Ishikawa (cell line): ENCODE measurements at regions not wholly inside any gene's neighbourhood (a gene's known extent, or its start where the extent isn't known, plus 50 kb on each side); places are given as distances from the start of the nearest gene placed in this dataset.

Source experiments
- CEBPB ChIP-seq: IDR thresholded peaks from 2 replicates; pipeline ENCODE4 v1.6.1; 2012
- CREB1 ChIP-seq: IDR thresholded peaks from 2 replicates; pipeline ENCODE4 v1.6.1; 2012; ENCODE audit warnings: low read depth
- EGR1 ChIP-seq: IDR thresholded peaks from 2 replicates; pipeline ENCODE4 v1.6.1; 2012
- EP300 ChIP-seq: IDR thresholded peaks from 2 replicates; pipeline ENCODE4 v1.6.1; 2012; ENCODE audit warnings: borderline replicate concordance
- FOXM1 ChIP-seq: IDR thresholded peaks from 2 replicates; pipeline ENCODE4 v1.6.1; 2012; ENCODE audit warnings: low read depth, borderline replicate concordance
- MAX ChIP-seq: IDR thresholded peaks from 2 replicates; pipeline ENCODE4 v1.6.1; 2012
- NFIC ChIP-seq: IDR thresholded peaks from 2 replicates; pipeline ENCODE4 v1.6.1; 2012
- RAD21 ChIP-seq: IDR thresholded peaks from 2 replicates; pipeline ENCODE4 v1.6.1; 2012; ENCODE audit warnings: low read depth
- REST ChIP-seq: IDR thresholded peaks from 2 replicates; pipeline ENCODE4 v1.6.1; 2012; ENCODE audit warnings: low read depth, mild to moderate bottlenecking
- TAF1 ChIP-seq: IDR thresholded peaks from 2 replicates; pipeline ENCODE4 v1.6.1; 2012; ENCODE audit warnings: low read depth, mild to moderate bottlenecking
- TCF12 ChIP-seq: IDR thresholded peaks from 2 replicates; pipeline ENCODE4 v1.6.1; 2012; ENCODE audit warnings: low read depth
- TEAD4 ChIP-seq: IDR thresholded peaks from 2 replicates; pipeline ENCODE4 v1.6.1; 2012
- USF1 ChIP-seq: IDR thresholded peaks from 2 replicates; pipeline ENCODE4 v1.6.1; 2012
- YY1 ChIP-seq: IDR thresholded peaks from 2 replicates; pipeline ENCODE4 v1.6.1; 2012; ENCODE audit warnings: low read depth
- ZBTB7A ChIP-seq: IDR thresholded peaks from 2 replicates; pipeline ENCODE4 v1.6.1; 2012; ENCODE audit warnings: low read depth

GRCh38 chr10:25831080-25831479 lies 102.9 kb upstream of the MYO3A start:
- no peak for TF ChIP-seq TEAD4
- TF ChIP-seq CREB1, result no peak
- TF ChIP-seq MAX, result no peak
- TF ChIP-seq TCF12, result no peak
- no peak for TF ChIP-seq CEBPB
- TF ChIP-seq TAF1, result no peak
- TF ChIP-seq NFIC, result no peak
- TF ChIP-seq EP300, result no peak
- no peak for TF ChIP-seq FOXM1
- TF ChIP-seq EGR1, result no peak
- no peak for TF ChIP-seq REST
- no peak for TF ChIP-seq RAD21
- no peak for TF ChIP-seq USF1
- no peak for TF ChIP-seq ZBTB7A
- no peak for TF ChIP-seq YY1

GRCh38 chr10:25839683-25840082 lies 94.3 kb upstream of the MYO3A start:
- no peak for TF ChIP-seq TEAD4

- no peak for TF ChIP-seq TCF12
- TF ChIP-seq EGR1, result no peak
- TF ChIP-seq NFIC, result no peak
- no peak for TF ChIP-seq REST
- no peak for TF ChIP-seq TAF1
- no peak for TF ChIP-seq USF1
- TF ChIP-seq CEBPB, result no peak
- TF ChIP-seq ZBTB7A, result no peak
- no peak for TF ChIP-seq CREB1
These were observed 91.9 kb upstream of the MYO3A start for GRCh38 chr10:25842146-25842545.

- TF ChIP-seq RAD21, result no peak
- TF ChIP-seq YY1, result no peak
- no peak for TF ChIP-seq FOXM1
- no peak for TF ChIP-seq REST
- TF ChIP-seq NFIC, result no peak
- no peak for TF ChIP-seq TCF12
- no peak for TF ChIP-seq USF1
- TF ChIP-seq CEBPB, result no peak
- no peak for TF ChIP-seq TEAD4
- no peak for TF ChIP-seq EGR1
- TF ChIP-seq MAX, result no peak
- no peak for TF ChIP-seq ZBTB7A
- no peak for TF ChIP-seq CREB1
- TF ChIP-seq EP300, result no peak
These were observed 90.4 kb upstream of the MYO3A start for GRCh38 chr10:25843551-25844170.

GRCh38 chr10:25849268-25849667 lies 84.8 kb upstream of the MYO3A start:
- TF ChIP-seq FOXM1 (no peak), RAD21 (no peak), TCF12 (no peak), REST (no peak), YY1 (no peak), EP300 (no peak), MAX (no peak), CREB1 (no peak), USF1 (no peak), TEAD4 (no peak)
